Fibroblast of skin of abdomen (primary cell): ENCODE measurements at regions not wholly inside any gene's neighbourhood (a gene's known extent, or its start where the extent isn't known, plus 50 kb on each side); places are given as distances from the start of the nearest gene placed in this dataset.

ENCODE experiments used
- DNase-seq: peaks from one replicate; pipeline ENCODE4 v3.0.0-alpha.2; 2013

GRCh38 chr3:46113608-46114007, 86.3 kb upstream of the XCR1 start:
- no peak for DNase-seq

- DNase-seq: no peak
Measured at GRCh38 chr3:46112984-46113383, 85.7 kb upstream of the XCR1 start.

- no peak for DNase-seq
Measured at GRCh38 chr3:46112296-46112695, 85.0 kb upstream of the XCR1 start.

GRCh38 chr3:46110701-46111493, 83.6 kb upstream of the XCR1 start:
- peak; percentile 53 for DNase-seq

GRCh38 chr3:46107682-46108081, 80.4 kb upstream of the XCR1 start:
- no peak for DNase-seq

GRCh38 chr3:46105306-46105919, 78.1 kb upstream of the XCR1 start:
- DNase-seq: no peak

- DNase-seq: no peak
Measured at GRCh38 chr3:46104706-46105105, 77.4 kb upstream of the XCR1 start.

GRCh38 chr3:46102780-46103130, 75.5 kb upstream of the XCR1 start:
- no peak for DNase-seq

- no peak for DNase-seq
Measured at GRCh38 chr3:46102059-46102779, 74.9 kb upstream of the XCR1 start.

- no peak for DNase-seq
Measured at GRCh38 chr3:46100812-46101211, 73.5 kb upstream of the XCR1 start.

GRCh38 chr3:46098319-46098761, 71.1 kb upstream of the XCR1 start:
- peak; percentile 30 for DNase-seq

- DNase-seq: no peak
Measured at GRCh38 chr3:46097691-46098241, 70.5 kb upstream of the XCR1 start.

- DNase-seq: no peak
Measured at GRCh38 chr3:46096781-46097180, 69.5 kb upstream of the XCR1 start.

- DNase-seq: no peak
Measured at GRCh38 chr3:46096336-46096735, 69.1 kb upstream of the XCR1 start.

GRCh38 chr3:46095307-46095706, 68.0 kb upstream of the XCR1 start:
- DNase-seq: no peak

GRCh38 chr3:46094506-46094905, 67.2 kb upstream of the XCR1 start:
- DNase-seq: no peak

- no peak for DNase-seq
Measured at GRCh38 chr3:46093966-46094365, 66.7 kb upstream of the XCR1 start.

GRCh38 chr3:46093327-46093942, 66.2 kb upstream of the XCR1 start:
- no peak for DNase-seq

GRCh38 chr3:46092702-46093080, 65.4 kb upstream of the XCR1 start:
- DNase-seq: no peak

GRCh38 chr3:46091741-46092701, 64.7 kb upstream of the XCR1 start:
- no peak for DNase-seq

- DNase-seq: no peak
Measured at GRCh38 chr3:46091046-46091445, 63.8 kb upstream of the XCR1 start.

GRCh38 chr3:46090161-46090591, 62.9 kb upstream of the XCR1 start:
- no peak for DNase-seq
